Amniotic stem cell (primary cell): ENCODE measurements at regions not wholly inside any gene's neighbourhood (a gene's known extent, or its start where the extent isn't known, plus 50 kb on each side); places are given as distances from the start of the nearest gene placed in this dataset.
"Not testable (repeated sequence)": the region's sequence is repeated elsewhere in the genome, so short reads cannot be mapped to it uniquely, and the experiment has no call there.

Source experiments
- DNase-seq: peaks from one replicate; lab custom pipeline; 2025; lab: John Stamatoyannopoulos, UW

- no peak for DNase-seq
These were observed 115.6 kb upstream of the SPIN4 start for GRCh38 chrX:63466690-63467089.

GRCh38 chrX:63458981-63459380, 107.8 kb upstream of the SPIN4 start:
- no peak for DNase-seq

- DNase-seq: no peak
These were observed 102.4 kb upstream of the SPIN4 start for GRCh38 chrX:63453571-63453970.

- no peak for DNase-seq
These were observed 90.6 kb upstream of the SPIN4 start for GRCh38 chrX:63441717-63442116.

DNA sequence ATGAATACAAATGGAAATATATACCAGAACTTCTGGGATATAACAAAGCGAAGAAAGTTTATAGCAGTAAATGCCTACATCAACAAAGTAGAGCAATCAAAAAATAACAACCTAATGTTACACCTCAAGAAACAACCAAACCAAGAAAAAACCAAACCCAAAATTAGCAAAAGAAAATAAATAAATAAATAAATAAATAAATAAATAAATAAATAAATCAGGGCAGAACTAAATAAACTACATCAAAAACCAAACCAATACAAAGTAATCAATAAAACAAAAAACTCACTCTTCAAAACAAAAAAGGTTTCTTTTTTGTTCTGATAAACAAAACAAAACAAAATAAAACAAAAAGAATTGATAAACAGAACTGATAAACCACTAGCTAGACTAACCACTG, 88.4 kb upstream of the SPIN4 start:
- DNase-seq: no peak

- DNase-seq: no peak
These were observed 85.7 kb upstream of the SPIN4 start for GRCh38 chrX:63436865-63437264.

- no peak for DNase-seq
These were observed 83.5 kb upstream of the SPIN4 start for GRCh38 chrX:63434665-63435064.

DNA sequence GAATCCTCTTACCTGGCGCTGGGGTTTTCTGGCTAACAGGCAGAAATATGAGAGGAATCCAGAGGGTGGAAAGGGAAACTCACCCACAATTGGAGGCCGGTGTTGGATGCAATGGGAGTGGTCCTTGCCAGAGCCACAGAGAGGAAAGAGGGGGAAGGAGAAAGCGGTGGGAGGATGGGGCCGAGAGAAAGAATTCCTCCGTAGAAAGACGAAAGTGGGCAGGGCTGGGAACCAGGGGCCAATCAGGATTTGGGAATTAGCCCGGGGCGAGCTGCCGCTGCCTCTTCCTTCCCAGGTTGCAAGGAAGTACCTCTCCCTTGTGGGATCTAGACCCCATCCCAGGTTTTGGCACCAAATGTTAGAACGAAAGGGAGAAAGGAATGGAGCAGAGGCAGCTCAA, 83.1 kb upstream of the SPIN4 start:
- DNase-seq: no peak

DNA sequence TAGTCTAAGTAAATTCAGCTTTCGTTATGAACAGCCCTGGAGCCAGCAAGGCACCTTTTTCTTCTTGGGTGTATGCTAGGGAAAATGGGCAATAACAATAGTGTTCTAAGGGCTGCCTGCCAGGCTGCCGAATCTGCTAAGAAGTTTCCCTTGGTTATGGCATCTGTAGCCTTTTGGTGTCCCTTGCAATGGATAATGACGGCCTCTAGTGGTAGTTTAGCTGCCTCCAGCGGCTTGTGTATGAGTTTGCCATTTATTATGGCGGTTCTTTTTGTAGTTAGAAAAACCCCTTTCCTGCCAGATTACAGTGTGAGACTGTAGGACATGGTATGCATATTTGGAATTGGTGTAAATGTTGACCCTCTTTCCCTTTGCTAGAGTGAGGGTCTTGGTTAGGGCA, 78.9 kb upstream of the SPIN4 start:
- no peak for DNase-seq

- no peak for DNase-seq
These were observed 77.2 kb upstream of the SPIN4 start for GRCh38 chrX:63428348-63428747.

- no peak for DNase-seq
These were observed 75.4 kb upstream of the SPIN4 start for GRCh38 chrX:63426519-63426918.

DNA sequence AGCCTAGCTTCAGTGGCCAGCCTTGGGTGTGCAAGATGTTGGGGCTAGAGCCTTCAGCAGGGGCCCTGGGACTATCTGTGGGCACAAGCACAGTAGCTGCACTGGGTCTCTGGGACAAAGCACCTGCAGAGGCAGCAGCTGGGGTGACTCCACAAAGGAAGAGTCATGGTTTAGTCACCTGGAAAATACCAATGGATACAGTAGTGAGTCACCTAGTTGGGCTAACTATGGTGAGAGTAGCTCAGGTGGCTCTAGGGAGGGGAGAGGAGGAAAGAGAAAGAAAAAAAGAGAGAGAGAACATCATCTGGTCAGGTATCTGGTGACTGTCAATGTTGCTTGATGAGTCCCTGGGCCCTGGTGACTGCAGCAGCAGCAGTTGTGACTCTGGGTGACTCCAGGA, 72.9 kb upstream of the SPIN4 start:
- DNase-seq: no peak

- DNase-seq: no peak
These were observed 70.3 kb upstream of the SPIN4 start for GRCh38 chrX:63421411-63421810.

DNA sequence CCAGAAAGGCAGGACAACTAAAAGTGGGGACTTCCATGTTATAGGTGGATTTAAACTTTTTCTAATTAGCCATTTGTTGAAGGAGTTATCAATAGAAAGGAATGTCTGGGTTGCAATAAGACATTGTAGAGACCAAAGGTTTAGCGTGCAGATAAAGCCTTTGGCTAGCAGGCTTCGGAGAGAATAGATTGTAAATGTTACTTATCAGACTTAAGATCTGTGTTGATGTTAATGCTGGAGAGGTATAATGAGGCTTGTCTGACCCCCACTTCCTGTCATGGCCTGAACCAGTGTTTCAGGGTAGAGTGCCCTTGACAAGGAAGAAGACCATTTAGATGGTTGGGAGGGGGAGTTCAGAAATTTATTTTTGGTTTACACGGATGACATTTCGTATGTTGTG, 67.1 kb upstream of the SPIN4 start:
- DNase-seq: no peak

DNA sequence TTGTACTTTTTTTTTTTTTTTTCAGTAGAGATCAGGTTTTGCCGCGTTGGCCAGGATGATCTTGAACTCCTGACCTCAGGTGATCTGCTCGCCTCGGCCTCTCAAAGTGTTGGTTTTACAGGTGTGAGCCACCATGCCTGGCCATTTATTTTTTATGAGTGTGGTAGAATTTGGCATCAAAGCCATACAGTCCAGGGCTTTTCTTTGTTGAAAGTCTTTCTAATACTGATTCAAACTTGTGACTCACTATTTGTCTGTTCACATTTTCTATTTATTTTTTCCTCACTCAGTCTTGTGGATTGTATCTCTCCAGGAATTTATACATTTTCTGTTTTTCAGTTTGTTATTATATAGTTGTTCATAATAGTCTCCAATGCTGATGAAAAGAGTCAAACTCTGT, 66.5 kb upstream of the SPIN4 start:
- DNase-seq: no peak

GRCh38 chrX:63409934-63410333, 58.8 kb upstream of the SPIN4 start:
- not testable (repeated sequence) for DNase-seq

DNA sequence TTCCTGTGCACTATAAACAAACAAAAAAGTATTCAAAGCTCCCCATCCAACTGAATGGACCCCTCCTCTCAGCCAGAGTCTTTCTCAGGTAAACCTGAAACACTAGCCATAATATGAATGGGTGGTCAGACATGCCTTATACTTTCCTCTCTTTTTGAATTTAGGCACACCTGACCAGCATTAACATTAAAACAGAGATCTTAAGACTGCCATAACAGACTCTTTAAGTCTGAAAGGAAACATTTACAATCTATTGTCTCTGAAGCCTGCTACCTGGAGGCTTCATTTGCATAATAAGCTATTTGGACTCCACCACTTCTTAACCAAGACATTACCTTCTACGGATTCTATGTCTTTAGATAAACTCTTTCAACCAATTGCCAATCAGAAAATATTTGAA, 56.9 kb upstream of the SPIN4 start:
- no peak for DNase-seq

GRCh38 chrX:63404332-63404731, 53.2 kb upstream of the SPIN4 start:
- DNase-seq: no peak

- no peak for DNase-seq
These were observed 51.0 kb upstream of the SPIN4 start for GRCh38 chrX:63402106-63402505.
